HepG2 (cell line): ENCODE measurements at regions not wholly inside any gene's neighbourhood (a gene's known extent, or its start where the extent isn't known, plus 50 kb on each side); places are given as distances from the start of the nearest gene placed in this dataset.

Experiments used
- ATAC-seq: fragments of 200-7000 bp; cut with Tn5 transposase; 3 replicates; pipeline ENCODE4 v1.9.1; 2020; ENCODE audit warnings: mild to moderate bottlenecking, moderate library complexity
- BruUV-seq: library from RNA; stranded (reverse); fragments of 400-500 nt; replicated peaks from 2 replicates; lab custom pipeline; 2021; lab: Mats Ljungman, UMichigan
- CTCF ChIA-PET: fragments of 300-600 bp; formaldehyde crosslinking; extraction: SDS; loops from one replicate; lab custom pipeline; 2021; ENCODE audit warnings: low total read pairs, inconsistent platforms, low intra/inter-chr PET ratio; lab: Yijun Ruan, JAX
- POLR2A ChIA-PET: fragments of 350-600 bp; sonication (Branson Sonifier 250); formaldehyde crosslinking; loops from one replicate; lab custom pipeline; 2020; ENCODE audit warnings: antibody characterized with exemption, inconsistent platforms; lab: Yijun Ruan, JAX
- DNase-seq: peaks from one replicate; pipeline ENCODE4 v3.0.0-alpha.2; 2015; ENCODE audit warnings: low spot score
- FAIRE-seq: peaks from 3 replicates; lab custom pipeline; 2011; peaks lifted over from hg19 to GRCh38; lab: Jason Lieb, UNC
- H2AFZ ChIP-seq: one replicate; pipeline ENCODE4 v1.6.1; 2011; ENCODE audit warnings: low read length, inconsistent platforms
- H3K27ac ChIP-seq: fragments of 300-600 bp; 3 replicates; pipeline ENCODE4 v1.8.0; 2011; ENCODE audit warnings: mixed run types, mild to moderate bottlenecking, mixed read lengths, low read length, inconsistent platforms; ENCODE audit not compliant: insufficient read depth; ENCODE audit errors: extremely low read length
- H3K27me3 ChIP-seq, 2 experiments: fragments of 200-600 bp in 1 of 2; 2 replicates in 1 of 2; 3 replicates in 1 of 2; pipeline versions ENCODE4 v1.6.0 to v1.8.0; 2011; ENCODE audit warnings: low read length in 2 of 2, mild to moderate bottlenecking in 2 of 2, moderate library complexity in 2 of 2, inconsistent platforms in 1 of 2; ENCODE audit not compliant: insufficient read depth in 2 of 2, control insufficient read depth in 1 of 2
- H3K36me3 ChIP-seq, 2 experiments: fragments of 200-600 bp in 1 of 2; replicated peaks in 1 of 2; 2 replicates in 1 of 2; 3 replicates in 1 of 2; pipeline versions ENCODE4 v1.5.1 to v1.8.0; 2011; ENCODE audit warnings: low read length in 2 of 2, inconsistent platforms in 1 of 2; ENCODE audit not compliant: insufficient read depth in 2 of 2, control insufficient read depth in 1 of 2
- H3K4me1 ChIP-seq: 2 replicates; pipeline ENCODE4 v1.5.1; 2012; ENCODE audit warnings: low read length, inconsistent platforms; ENCODE audit not compliant: insufficient read depth
- H3K4me2 ChIP-seq: 2 replicates; pipeline ENCODE4 v1.6.0; 2011; ENCODE audit warnings: low read depth, low read length, inconsistent platforms
- H3K4me3 ChIP-seq, 3 experiments: fragments of 200-600 bp in 1 of 3; sonication (generic), shearing (Covaris generic) in 1 of 3; replicated peaks in 1 of 3; 2 replicates each; pipeline ENCODE4 v1.5.1; 2011 to 2016; ENCODE audit warnings: low read length in 3 of 3, inconsistent platforms in 2 of 3, low read depth in 2 of 3, mild to moderate bottlenecking in 2 of 3, control low read depth in 1 of 3, mixed read lengths in 1 of 3; ENCODE audit not compliant: insufficient read depth in 1 of 3
- H3K79me2 ChIP-seq: one replicate; pipeline ENCODE4 v1.6.1; 2011; ENCODE audit warnings: low read length, inconsistent platforms; ENCODE audit not compliant: insufficient read depth
- H3K9ac ChIP-seq: 2 replicates; pipeline ENCODE4 v1.6.0; 2011; ENCODE audit warnings: mild to moderate bottlenecking, low read depth, low read length, inconsistent platforms; ENCODE audit not compliant: insufficient read depth
- H3K9me3 ChIP-seq: 2 replicates; pipeline ENCODE4 v1.5.1; 2012; ENCODE audit warnings: mild to moderate bottlenecking, low read length
- H4K20me1 ChIP-seq: 2 replicates; pipeline ENCODE4 v1.6.0; 2011; ENCODE audit warnings: inconsistent platforms, mild to moderate bottlenecking, low read length, moderate library complexity; ENCODE audit not compliant: insufficient read depth
- HNF4G ChIP-seq, 2 experiments: sonication (generic) in 1 of 2; formaldehyde crosslinking in 1 of 2; IDR thresholded peaks; 2 replicates each; pipeline versions ENCODE4 v1.4.0 to v1.6.1; 2011 to 2020; ENCODE audit warnings: borderline replicate concordance in 2 of 2, low read depth in 2 of 2, mild to moderate bottlenecking in 2 of 2, low read length in 1 of 2, missing genetic modification reagents in 1 of 2, moderate library complexity in 1 of 2
- NFE2L1 ChIP-seq: sonication (generic); formaldehyde crosslinking; IDR thresholded peaks from 2 replicates; pipeline ENCODE4 v1.4.0; 2020; ENCODE audit warnings: missing genetic modification reagents, mild to moderate bottlenecking, borderline replicate concordance
- PPARG ChIP-seq: conservative IDR thresholded peaks from 2 replicates; pipeline ENCODE4 v1.6.1; 2016; ENCODE audit warnings: missing biosample characterization, missing genetic modification reagents
- PRMT3 ChIP-seq: sonication (generic); formaldehyde crosslinking; IDR thresholded peaks from 2 replicates; pipeline ENCODE4 v1.8.1; 2022; ENCODE audit warnings: low read depth, mild to moderate bottlenecking, moderate library complexity, missing genetic modification reagents, borderline replicate concordance
- TOE1 ChIP-seq: sonication (generic); formaldehyde crosslinking; IDR thresholded peaks from 2 replicates; pipeline ENCODE4 v1.4.0; 2020; ENCODE audit warnings: mild to moderate bottlenecking, missing genetic modification reagents
- ZIK1 ChIP-seq: sonication (generic); formaldehyde crosslinking; IDR thresholded peaks from 2 replicates; pipeline ENCODE4 v1.5.0; 2020; ENCODE audit warnings: mild to moderate bottlenecking, low read depth, missing genetic modification reagents, borderline replicate concordance
- ZNF550 ChIP-seq: sonication (generic); formaldehyde crosslinking; IDR thresholded peaks from 2 replicates; pipeline ENCODE4 v1.4.0; 2020; ENCODE audit warnings: mild to moderate bottlenecking, missing genetic modification reagents, borderline replicate concordance
- ZNF557 ChIP-seq: sonication (generic); formaldehyde crosslinking; IDR thresholded peaks from 2 replicates; pipeline ENCODE4 v1.4.0; 2020; ENCODE audit warnings: missing genetic modification reagents
- ZNF570 ChIP-seq: sonication (generic); formaldehyde crosslinking; IDR thresholded peaks from 2 replicates; pipeline ENCODE4 v1.4.0; 2020; ENCODE audit warnings: mild to moderate bottlenecking, missing genetic modification reagents, borderline replicate concordance
- ZNF746 ChIP-seq: sonication (generic); formaldehyde crosslinking; IDR thresholded peaks from 2 replicates; pipeline ENCODE4 v1.8.0; 2022; ENCODE audit warnings: mild to moderate bottlenecking, missing genetic modification reagents
- WGBS: methylation state at CpG from one replicate; pipeline ENCODE4 v1.1.6; 2017; ENCODE audit warnings: low lambda C conversion rate; 5-methylcytosine and 5-hydroxymethylcytosine counted together
- in situ Hi-C: cut with HindIII; loops from 2 replicates; pipeline ENCODE4 v1.10.0; 2017; ENCODE audit warnings: low pct_unique_long_range_greater_than_20kb; ENCODE audit not compliant: extremely low pct_ligation_motif_present
- intact Hi-C: fragments of 100-400 bp; cut with micrococcal nuclease; formaldehyde crosslinking; loops from one replicate; pipeline ENCODE4 v1.10.0; 2022; ENCODE audit not compliant: unreplicated experiment
- TF ChIP-seq, protein P1 (sequence below): sonication (generic); formaldehyde crosslinking; IDR thresholded peaks from 2 replicates; pipeline ENCODE4 v1.4.0; 2020; ENCODE audit warnings: missing genetic modification reagents
- TF ChIP-seq, protein P2 (sequence below): IDR thresholded peaks from 2 replicates; pipeline ENCODE4 v1.6.1; 2016; ENCODE audit warnings: mild to moderate bottlenecking
- TF ChIP-seq, protein P3 (sequence below): sonication (generic); formaldehyde crosslinking; IDR thresholded peaks from 2 replicates; pipeline ENCODE4 v1.4.0; 2020; ENCODE audit warnings: missing genetic modification reagents

DNA sequence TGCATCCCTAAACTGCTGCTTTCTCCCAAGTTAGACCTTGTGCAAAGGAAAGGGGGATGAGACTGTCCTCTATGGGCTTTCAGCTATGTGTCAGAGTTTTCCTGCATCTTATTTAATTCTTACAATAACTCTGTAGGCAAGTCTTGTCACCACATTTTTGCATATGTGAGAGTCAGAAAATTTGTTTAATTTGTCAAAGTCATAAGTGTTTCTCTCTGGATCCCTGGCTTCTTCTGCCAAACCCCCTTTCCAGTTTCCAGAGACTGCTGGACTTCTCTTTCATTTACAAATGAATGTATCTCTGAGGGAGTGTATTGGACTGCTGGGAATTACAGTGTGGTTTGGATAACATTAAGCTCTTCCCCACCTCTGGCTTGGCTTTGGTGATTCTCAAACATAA is 877.6 kb upstream of the SEL1L start:
- in situ Hi-C loops, result no loop called here
- FAIRE-seq (no peak), ATAC-seq (no peak), DNase-seq (no peak)
- Histone ChIP-seq H3K36me3 (no peaks in the 10 kb centered on the region), H3K79me2 (no peaks in the 10 kb centered on the region), H3K4me3 (no peak overlapping the region), H2AFZ (no peak overlapping the region), H3K27ac (no peak overlapping the region), H3K27me3 (no peaks in the 10 kb centered on the region), H3K4me1 (no peaks in the 10 kb centered on the region), H3K4me2 (no peak overlapping the region), H3K9ac (no peak overlapping the region), H4K20me1 (no peaks in the 10 kb centered on the region), H3K9me3 (peaks cover 83% of the 10 kb centered on the region)
- ChIA-PET CTCF (no interaction called here), POLR2A (no interaction called here)
- intact Hi-C loops, result no loop called here
- no peak for TF ChIP-seq ZNF557 (CRISPR knock-in tag)
- TF ChIP-seq ZNF570, result no peak
- no peak for TF ChIP-seq ZIK1 (CRISPR knock-in tag)
- TF ChIP-seq ZNF550 (CRISPR knock-in tag), result no peak
- no peak for TF ChIP-seq PRMT3 (CRISPR knock-in tag)
- no peak for TF ChIP-seq ZNF746 (CRISPR knock-in tag)
- TF ChIP-seq, protein P1, sequence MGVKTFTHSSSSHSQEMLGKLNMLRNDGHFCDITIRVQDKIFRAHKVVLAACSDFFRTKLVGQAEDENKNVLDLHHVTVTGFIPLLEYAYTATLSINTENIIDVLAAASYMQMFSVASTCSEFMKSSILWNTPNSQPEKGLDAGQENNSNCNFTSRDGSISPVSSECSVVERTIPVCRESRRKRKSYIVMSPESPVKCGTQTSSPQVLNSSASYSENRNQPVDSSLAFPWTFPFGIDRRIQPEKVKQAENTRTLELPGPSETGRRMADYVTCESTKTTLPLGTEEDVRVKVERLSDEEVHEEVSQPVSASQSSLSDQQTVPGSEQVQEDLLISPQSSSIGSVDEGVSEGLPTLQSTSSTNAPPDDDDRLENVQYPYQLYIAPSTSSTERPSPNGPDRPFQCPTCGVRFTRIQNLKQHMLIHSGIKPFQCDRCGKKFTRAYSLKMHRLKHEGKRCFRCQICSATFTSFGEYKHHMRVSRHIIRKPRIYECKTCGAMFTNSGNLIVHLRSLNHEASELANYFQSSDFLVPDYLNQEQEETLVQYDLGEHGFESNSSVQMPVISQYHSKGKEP, result no peak
- BruUV-seq, result no TSS peak

DNA sequence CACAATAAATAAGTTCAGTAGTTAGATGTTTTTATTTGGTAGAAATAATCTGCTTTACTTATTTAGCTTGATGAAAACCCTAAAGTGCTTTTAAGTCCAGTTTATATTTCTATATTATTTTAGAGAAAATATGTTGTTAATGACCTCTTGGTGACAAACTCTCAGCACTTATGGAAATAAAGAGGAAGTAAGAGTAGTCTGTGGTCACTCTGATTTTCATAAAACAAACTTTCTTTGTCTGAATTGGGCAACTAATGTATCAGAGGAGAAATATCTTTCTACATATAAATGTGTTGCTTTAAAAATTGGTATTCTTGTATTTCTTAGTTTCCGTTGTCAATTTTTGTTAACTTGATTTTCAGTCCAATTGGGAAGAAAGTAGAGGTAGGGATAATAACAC is 878.9 kb upstream of the SEL1L start:
- Histone ChIP-seq H4K20me1 (no peaks in the 10 kb centered on the region), H3K27ac (no peak overlapping the region), H3K9me3 (peaks cover 83% of the 10 kb centered on the region), H2AFZ (no peak overlapping the region), H3K27me3 (no peaks in the 10 kb centered on the region), H3K79me2 (no peaks in the 10 kb centered on the region), H3K4me2 (no peak overlapping the region), H3K9ac (no peak overlapping the region), H3K4me1 (no peaks in the 10 kb centered on the region), H3K4me3 (no peak overlapping the region), H3K36me3 (no peaks in the 10 kb centered on the region)
- ChIA-PET CTCF (no interaction called here), POLR2A (no interaction called here)
- intact Hi-C loops, result no loop called here
- WGBS, result 6% methylated on average over 1 of the region's 1 CpG
- ATAC-seq, result no peak
- no peak for FAIRE-seq
- in situ Hi-C loops, result no loop called here
- no TSS peak for BruUV-seq
- DNase-seq, result no peak
- TF ChIP-seq HNF4G (IDR thresholded peaks at IDR 0.05; ENCODE audit: borderline replicate concordance, low read depth, low read length) (no peak), HNF4G (CRISPR knock-in tag; IDR thresholded peaks at IDR 0.05; ENCODE audit: borderline replicate concordance, low read depth) (no peak), PPARG (no peak), TOE1 (CRISPR knock-in tag) (no peak), NFE2L1 (CRISPR knock-in tag) (no peak)
- TF ChIP-seq, protein P2, sequence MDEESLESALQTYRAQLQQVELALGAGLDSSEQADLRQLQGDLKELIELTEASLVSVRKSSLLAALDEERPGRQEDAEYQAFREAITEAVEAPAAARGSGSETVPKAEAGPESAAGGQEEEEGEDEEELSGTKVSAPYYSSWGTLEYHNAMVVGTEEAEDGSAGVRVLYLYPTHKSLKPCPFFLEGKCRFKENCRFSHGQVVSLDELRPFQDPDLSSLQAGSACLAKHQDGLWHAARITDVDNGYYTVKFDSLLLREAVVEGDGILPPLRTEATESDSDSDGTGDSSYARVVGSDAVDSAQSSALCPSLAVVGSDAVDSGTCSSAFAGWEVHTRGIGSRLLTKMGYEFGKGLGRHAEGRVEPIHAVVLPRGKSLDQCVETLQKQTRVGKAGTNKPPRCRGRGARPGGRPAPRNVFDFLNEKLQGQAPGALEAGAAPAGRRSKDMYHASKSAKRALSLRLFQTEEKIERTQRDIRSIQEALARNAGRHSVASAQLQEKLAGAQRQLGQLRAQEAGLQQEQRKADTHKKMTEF (CRISPR knock-in tag), result no peak
- TF ChIP-seq, protein P3, sequence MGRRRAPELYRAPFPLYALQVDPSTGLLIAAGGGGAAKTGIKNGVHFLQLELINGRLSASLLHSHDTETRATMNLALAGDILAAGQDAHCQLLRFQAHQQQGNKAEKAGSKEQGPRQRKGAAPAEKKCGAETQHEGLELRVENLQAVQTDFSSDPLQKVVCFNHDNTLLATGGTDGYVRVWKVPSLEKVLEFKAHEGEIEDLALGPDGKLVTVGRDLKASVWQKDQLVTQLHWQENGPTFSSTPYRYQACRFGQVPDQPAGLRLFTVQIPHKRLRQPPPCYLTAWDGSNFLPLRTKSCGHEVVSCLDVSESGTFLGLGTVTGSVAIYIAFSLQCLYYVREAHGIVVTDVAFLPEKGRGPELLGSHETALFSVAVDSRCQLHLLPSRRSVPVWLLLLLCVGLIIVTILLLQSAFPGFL (CRISPR knock-in tag), result no peak
